Posterior vena cava (tissue), 2 donors: ENCODE measurements at regions not wholly inside any gene's neighbourhood (a gene's known extent, or its start where the extent isn't known, plus 50 kb on each side); places are given as distances from the start of the nearest gene placed in this dataset.

Source experiments
- DNase-seq: peaks from one replicate; pipeline ENCODE4 v3.0.0-alpha.2; 2020; ENCODE audit warnings: low spot score
- intact Hi-C, 2 donors: fragments of 100-400 bp; cut with DNase I; formaldehyde crosslinking; loops; one replicate each; pipeline versions ENCODE4 v1.14.1 to v1.14.2; 2022 to 2023
- donor health status: DM: yes; HTN: yes; CAD: no.
- donor health status: DM: yes; HTN: yes; CAD: no.

GRCh38 chr6:168164462-168165061 is 85.5 kb upstream of the FRMD1 start:
- intact Hi-C loops: no loop called here
- no peak for DNase-seq

DNA sequence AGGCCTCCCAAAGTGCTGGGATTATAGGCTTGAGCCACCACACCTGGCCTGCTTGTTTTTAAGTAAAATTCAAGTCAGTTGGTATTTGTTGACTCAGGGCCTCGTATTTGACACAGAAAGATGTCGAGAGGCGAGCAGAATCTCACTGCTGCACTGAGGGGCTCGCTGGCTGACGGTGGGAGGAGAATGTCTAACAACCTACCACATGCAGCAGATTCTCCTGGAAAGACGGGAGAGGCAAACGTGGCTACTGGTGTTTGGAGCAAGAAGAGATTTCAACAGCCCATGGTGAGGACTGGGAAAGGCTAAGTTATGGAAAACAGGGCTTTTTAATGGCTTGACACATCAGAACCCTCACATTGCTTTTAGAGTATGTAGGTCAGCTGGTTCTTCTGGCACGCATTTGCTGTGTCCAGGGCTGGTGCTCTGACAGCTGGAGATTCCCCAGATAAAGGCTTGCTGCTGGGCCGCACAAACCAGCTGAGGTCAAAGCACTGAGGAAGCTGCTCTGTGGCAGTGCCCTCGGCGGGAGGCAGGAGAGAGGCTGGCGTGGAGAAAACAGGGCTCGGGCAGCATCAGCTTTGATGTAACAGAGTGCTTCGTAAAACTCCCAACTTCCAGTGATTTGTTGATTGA is 84.2 kb upstream of the FRMD1 start:
- intact Hi-C loops: no loop called here
- DNase-seq: no peak

GRCh38 chr6:168162366-168162765 is 83.4 kb upstream of the FRMD1 start:
- intact Hi-C loops: no loop called here
- DNase-seq: no peak

DNA sequence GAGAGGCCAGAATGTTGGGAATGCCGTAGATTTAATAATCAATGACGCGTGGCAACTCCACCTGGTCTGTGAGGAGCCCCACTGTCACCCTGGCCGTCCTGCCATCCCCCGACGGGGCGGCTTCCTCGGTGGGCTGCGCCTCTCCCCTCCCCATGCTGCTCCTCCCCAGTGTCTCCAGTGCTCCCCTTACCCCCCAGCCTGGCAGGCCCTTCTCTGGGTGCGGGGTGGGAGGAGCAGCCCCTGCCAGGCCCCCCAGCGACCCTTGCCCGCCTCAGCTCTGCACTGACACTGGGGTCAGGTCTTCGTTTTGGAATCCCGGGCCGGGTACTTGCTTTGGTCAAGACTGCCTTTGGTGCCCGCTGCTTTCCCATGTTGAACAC is 82.3 kb upstream of the FRMD1 start:
- no peak for DNase-seq
- intact Hi-C loops: no loop called here

DNA sequence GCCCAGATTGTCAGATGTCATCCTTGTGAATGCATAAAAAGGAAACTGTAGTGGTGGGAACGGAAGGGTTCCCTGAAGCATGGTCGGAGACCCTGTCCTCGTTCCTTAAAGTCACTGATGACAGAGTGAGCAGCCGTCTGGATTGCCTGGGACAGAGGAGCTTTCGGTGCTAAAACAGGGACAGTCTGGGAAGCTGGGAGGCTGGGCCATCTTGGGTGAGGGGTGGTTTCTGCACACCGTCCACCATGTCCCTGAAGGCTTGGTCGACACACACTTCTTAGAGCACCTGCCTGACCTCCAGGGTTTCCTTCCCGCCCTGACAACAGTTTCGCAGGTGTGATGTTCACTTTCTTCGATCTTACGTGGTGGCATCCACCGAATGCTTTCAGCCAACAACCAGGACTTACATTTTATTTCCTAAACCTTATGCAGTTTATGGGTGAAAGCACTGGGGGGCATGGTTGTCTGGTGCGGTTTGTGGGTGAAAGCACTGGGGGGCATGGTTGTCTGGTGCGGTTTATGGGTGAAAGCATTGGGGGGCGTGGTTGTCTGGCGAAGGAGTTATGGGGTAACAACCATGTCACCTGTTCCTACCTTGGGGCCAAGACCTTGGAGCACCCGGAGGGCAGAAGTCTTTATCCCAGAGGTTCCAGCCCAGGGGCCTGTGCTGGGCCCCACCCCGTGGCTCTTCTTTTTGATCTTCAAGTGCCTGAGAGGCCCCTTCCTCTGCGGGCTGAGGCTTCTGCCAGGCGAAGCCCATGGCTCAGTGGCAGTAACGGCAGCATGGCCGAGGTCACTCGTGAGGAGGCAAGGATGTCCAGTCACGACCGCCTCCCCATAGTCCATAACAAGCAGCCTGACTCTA is 81.7 kb upstream of the FRMD1 start:
- no peak for DNase-seq
- intact Hi-C loops: no loop called here

DNA sequence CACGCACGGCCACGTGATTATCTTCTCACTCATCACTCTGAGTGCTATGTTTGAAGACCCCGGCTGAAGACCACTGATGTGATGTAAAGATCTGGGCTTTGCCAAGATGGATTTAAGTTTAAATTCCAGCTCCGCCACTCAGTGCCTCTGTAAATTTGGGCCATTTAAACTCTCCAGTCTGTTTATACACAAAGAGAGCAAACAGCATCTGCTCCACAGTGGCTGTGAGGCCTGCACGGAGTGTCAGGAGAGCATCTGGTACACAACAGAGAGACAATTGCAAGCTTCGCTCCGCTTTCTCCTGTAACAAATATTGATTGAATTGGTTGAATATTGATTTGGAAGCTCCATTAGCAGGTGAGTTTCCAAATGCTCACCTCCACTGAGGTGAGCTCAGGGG is 80.5 kb upstream of the FRMD1 start:
- intact Hi-C loops: no loop called here
- no peak for DNase-seq

- intact Hi-C loops: no loop called here
- DNase-seq: no peak
Measured at GRCh38 chr6:168158980-168159349, 80.0 kb upstream of the FRMD1 start.

DNA sequence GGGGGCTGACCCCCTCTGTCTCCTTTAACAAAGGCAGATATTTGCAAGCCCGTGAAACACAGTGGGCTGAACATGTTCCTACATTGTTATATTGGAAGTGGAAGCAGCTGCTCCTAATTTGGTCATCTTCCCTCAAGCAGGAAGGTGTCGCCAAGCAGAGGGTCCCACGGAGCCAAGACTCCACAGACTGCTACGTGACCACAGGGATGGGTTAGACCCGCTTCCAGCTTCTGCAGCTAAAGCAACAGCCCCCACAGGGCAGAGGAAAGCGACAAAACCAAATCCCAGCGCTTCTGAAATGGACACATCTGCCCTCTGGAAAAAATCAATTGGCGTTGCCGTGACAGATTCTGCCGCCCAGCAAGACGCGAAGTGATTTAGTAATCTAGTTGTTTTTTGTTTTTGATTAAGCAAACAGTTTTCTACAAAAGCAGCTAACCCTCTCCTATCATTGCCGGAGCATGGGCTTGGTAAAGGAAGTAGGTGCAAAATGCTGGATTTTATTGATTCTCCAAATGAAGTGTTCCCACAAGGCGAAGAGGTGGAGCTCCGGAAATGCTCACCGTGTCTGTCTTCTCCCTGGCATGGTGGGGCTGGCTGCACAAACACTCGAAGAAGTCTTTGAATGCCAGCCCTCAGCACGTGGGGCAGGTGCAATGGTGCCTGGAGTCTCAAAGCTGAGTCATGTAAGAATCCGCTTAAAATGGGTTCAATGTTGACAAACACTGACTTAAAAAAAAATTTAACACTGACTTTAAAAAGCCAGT is 79.4 kb upstream of the FRMD1 start:
- DNase-seq: no peak
- intact Hi-C loops: no loop called here

DNA sequence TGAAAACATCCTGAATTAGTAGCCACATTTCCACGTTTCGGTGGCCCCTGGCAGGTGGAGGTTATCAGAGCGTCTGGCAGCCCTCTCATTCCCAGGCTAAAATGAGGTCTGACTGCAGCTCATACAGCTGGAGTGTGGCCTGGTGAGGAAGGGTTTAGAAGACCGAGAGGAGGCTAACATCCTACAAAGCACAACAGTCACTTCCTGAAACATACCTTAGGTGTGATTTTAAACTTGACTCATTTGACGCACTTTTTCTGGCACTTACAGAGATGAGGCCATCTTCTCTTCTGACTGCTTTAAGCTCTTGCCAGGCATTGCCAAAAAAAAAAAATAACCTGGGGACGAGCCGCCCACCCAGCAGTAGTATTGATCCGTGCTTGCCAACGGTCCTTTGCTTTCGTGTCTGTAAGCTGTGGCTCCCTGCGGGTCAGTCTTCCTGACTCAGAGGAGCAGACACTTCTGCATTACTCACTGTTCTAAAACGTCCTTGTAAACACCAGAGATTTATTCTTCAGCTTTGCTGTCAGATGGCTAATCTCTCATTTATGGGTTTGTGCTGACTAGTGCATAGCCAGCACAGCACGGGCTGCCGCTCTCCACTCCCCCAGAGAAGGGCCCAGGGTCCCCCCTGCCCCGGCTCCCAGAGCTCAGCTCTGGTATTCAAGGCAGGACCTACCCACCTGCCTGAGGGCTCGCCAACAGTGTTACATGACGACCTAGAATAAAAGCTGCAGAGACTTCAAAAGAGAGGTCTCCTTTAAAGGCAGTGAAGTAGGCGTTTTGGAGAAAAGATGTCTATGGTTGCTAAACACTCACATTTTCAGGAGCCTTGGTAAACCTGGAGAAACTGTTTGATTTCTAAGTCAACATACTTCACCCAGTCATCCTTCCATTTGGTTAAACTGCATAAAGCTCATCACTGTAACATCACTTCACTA is 78.5 kb upstream of the FRMD1 start:
- no peak for DNase-seq
- intact Hi-C loops: no loop called here

- DNase-seq: no peak
- intact Hi-C loops: no loop called here
Measured at GRCh38 chr6:168156742-168157265, 77.8 kb upstream of the FRMD1 start.

- intact Hi-C loops: no loop called here
- DNase-seq: no peak
Measured at GRCh38 chr6:168155821-168156741, 77.1 kb upstream of the FRMD1 start.

DNA sequence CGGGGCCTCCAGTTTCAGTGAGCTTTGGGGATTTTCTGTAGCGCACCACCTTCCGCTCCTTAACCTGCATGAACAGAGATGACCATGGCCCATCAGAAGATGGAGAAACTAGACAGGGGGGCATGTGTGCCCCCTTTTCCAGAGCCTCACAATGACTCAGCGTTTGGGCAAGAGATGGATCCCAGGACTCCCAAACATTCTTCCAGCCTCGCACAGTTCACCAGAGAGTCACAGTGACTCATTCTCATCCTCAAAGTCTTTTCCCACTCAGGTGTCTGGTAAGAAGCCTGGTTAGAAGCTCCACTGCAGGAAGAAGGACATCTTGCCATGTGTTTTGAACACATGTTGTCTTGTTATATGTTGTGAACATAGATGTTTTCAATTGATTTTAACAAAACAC is 76.2 kb upstream of the FRMD1 start:
- no peak for DNase-seq
- intact Hi-C loops: no loop called here

DNA sequence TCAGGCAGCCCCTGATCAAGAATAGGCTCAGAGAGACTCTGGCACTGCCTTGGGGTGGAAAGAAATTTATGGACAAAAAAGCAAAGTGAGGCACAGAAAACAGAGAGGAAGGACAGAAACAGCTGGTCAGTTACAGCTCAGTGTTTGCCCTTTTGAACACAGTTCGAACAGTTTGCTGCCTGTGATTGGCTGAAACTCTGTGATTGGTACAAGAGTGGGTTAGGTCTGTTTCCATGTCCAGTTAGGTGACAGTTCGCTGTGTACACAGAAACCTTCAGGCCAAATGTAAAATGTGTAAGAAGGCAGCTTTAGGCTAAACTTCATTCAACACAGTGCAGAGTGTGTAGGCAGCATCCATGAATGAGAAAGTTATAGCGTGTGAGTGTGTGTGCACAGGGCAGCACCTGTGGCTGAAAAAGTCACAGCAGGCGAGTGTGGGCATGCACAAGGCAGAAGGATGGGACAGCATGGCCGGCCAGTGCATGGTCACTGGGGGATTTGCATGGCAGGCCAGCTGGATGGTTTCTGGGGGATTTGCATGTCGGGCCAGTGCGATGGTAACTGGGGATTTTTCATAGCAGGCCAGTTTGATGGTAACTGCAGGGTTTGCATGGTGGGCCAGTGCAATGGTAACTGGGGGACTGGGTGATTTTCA is 75.4 kb upstream of the FRMD1 start:
- DNase-seq: no peak
- intact Hi-C loops: no loop called here

DNA sequence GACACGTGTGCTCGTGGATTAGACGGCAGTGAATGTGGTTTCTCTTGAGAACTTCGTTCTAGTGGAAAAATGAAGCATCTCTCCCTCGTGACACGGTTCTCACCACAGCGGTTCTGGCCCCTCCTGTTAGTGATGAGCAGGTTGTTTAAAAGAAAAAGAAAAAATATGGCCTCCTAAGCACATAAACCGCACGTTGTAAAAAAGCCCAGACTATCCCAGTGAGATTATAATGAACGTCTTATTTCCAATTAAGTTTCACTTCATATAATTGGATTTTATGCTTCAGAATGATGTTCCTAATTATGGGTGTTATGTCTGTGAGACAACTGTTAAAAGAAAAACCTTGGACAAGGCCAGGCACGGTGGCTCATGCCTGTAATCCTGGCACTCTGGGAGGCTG is 74.5 kb upstream of the FRMD1 start:
- intact Hi-C loops: no loop called here
- no peak for DNase-seq

- DNase-seq: no peak
- intact Hi-C loops: no loop called here
Measured at GRCh38 chr6:168152980-168153379, 74.0 kb upstream of the FRMD1 start.

- intact Hi-C loops: no loop called here
- no peak for DNase-seq
Measured at GRCh38 chr6:168152306-168152963, 73.4 kb upstream of the FRMD1 start.
